ENCODE measurements at regions not wholly inside any gene's neighbourhood (a gene's known extent, or its start where the extent isn't known, plus 50 kb on each side); places are given as distances from the start of the nearest gene placed in this dataset.
"Not testable (repeated sequence)": the region's sequence is repeated elsewhere in the genome, so short reads cannot be mapped to it uniquely, and the experiment has no call there.

DNA sequence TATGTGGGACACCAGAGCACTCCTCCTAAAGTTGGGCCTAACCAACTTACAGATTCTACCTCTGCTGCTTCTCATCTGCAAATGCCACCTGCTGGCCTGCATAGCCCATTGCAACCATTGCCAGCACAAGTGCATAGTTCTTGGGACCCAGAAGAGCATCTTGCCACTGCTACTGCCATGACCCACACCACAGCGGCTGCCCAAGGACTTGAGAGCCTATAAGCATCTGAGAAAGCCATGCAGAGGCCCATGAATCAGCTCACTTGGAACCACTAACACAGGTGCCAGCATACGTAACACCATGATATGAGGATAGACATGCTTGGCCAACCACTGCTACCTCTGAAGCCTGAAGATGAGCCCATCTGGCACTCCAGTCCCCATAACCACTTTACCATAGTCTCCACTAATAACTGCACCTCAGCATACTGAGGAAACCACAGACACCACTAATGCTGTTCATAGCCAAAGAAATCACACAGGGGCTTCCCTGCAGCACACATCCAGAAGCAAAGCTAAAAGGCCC is 258.1 kb upstream of the AGTR2 start:
- peak; percentile 3 for DNase-seq

- DNase-seq, result no peak
Measured at GRCh38 chrX:115913575-115913974, 257.0 kb upstream of the AGTR2 start.

GRCh38 chrX:115915625-115916024 is 254.9 kb upstream of the AGTR2 start:
- DNase-seq, result not testable (repeated sequence)

- no peak for DNase-seq
Measured at GRCh38 chrX:115929480-115929879, 241.1 kb upstream of the AGTR2 start.

GRCh38 chrX:115936008-115936407 is 234.5 kb upstream of the AGTR2 start:
- no peak for DNase-seq

DNA sequence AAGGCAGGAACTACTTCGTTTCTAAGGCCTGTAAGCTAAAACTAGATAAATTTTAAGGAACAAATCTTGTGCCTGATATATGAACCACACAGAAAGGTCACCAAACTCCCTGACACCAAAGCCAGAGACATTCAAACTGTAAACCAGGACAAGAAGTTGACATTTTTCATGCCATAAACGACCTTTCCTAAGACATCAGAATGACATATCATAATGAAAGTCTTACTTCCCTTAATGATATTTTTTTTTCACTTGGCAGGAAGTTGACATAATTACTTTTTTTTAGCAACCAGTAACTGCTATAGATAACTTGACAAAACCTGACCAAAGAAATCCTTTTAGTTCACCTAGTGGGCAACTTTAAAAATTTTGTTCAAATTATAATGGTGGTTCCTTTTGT is 231.5 kb upstream of the AGTR2 start:
- DNase-seq, result no peak

DNA sequence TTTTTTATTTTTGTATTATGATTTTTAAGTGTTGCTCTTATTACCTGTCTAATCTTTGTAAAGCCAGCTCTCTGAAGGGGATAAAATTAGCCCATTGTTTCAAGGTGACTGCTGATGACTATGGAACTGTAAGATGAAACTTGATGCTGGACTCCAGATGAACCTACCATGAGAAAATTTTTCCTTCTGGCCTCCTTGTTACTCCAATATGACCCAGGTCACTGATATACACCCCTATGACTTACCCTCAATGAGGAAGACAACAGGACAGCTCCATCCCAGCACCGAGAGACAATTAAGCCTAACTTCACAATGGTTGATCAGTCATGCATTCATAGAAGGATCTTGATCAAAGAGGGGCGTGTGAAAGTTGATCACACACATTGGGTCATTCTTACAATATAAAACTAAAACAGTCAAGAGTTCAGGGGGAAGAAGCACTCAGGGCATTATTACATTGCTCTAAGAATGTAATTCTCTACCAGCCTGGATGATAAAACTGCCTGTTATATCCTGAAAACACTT is 230.8 kb upstream of the AGTR2 start:
- no peak for DNase-seq

- no peak for DNase-seq
Measured at GRCh38 chrX:115940348-115940747, 230.2 kb upstream of the AGTR2 start.

GRCh38 chrX:115940888-115941332 is 229.6 kb upstream of the AGTR2 start:
- peak; percentile 76 for DNase-seq

- no peak for DNase-seq
Measured at GRCh38 chrX:115941388-115941787, 229.2 kb upstream of the AGTR2 start.

DNA sequence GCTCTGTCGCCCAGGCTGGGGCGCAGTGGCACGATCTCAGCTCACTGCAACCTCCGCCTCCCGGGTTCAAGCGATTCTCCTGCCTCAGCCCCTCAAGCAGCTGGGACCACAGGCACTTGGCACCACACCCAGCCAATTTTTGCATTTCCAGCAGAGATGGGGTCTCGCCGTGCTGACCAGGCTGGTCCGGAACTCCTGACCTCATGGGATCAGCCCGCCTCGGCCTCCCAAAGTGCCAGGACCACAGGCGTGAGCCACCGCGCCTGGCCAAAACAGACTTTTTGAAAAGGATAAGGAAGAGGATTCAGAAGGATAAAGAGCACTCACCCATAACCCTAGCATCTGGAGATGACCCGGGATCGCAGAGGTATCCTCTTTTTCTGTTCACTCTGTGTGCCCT is 224.5 kb upstream of the AGTR2 start:
- DNase-seq, result no peak

- peak; percentile 25 for DNase-seq
Measured at GRCh38 chrX:115948018-115948923, 222.3 kb upstream of the AGTR2 start.

DNA sequence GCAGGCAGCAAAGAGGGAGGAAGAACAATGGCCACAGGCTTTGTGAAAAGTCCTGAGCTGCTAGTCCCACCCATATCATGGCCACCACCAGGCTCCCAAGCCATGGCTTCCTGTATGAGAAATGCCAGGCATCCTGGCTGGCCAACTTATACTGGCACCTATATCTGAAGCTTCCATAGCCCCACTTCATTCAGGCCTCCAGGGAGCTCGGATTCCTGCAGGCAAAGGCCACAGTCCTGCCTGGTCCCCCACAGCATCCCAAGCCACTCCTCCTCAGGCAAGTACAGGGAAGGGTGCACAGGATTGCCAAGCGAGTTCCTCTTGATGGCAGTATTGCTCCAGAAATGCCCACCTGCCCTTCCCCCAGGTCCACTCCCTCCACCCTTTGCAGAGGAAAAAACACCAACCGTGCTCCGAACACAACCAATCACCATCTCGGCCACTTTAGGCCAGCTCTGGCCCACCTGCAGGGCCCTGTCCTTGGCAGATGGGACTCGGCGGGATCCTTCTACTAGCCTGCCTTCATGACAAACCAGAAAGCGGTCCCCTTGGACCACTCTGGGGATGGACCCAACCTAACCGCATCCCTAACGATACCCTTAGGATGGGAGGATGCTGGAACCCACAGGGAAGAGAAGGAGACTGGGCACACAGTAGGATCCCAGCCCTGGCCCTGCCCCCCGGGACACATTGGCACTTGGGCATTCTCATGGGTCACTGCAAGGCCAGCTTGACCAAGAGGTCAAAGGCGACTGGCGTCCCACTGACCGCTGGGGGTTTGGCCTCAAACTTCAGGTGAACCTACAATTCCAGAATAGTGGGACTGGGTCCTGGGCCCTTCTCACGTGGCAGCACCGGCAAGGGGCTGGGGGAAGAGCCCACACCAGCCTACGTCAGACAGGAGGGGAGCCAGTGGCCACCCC is 220.4 kb upstream of the AGTR2 start:
- no peak for DNase-seq

GRCh38 chrX:115952417-115953092 is 218.0 kb upstream of the AGTR2 start:
- no peak for DNase-seq

GRCh38 chrX:115957862-115958490 is 212.6 kb upstream of the AGTR2 start:
- no peak for DNase-seq

GRCh38 chrX:115958687-115959359 is 211.7 kb upstream of the AGTR2 start:
- no peak for DNase-seq

- DNase-seq, result no peak
Measured at GRCh38 chrX:115960440-115961084, 210.0 kb upstream of the AGTR2 start.

DNA sequence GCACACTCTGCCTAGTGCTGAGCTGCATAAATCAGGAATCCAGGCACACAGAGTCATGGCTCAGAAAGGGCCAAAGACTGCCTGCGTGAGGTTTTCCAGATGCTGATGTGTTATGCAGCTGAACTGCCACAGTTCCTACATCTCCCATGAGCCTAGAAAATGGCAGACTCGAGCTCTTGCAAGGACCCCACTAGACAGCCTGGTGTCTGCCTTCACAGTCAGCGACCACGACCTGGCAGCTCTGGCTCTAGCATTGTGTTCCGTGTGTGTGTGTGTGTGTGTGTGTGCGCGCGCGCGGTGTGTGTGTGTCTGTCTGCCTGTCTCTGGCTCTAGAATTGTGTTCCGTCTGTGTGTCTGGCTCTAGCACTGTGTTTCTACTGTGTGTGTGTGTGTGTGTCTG is 203.6 kb upstream of the AGTR2 start:
- DNase-seq, result no peak

GRCh38 chrX:115968436-115969252 is 201.9 kb upstream of the AGTR2 start:
- peak; percentile 43 for DNase-seq

- no peak for DNase-seq
Measured at GRCh38 chrX:115970718-115971117, 199.8 kb upstream of the AGTR2 start.
